HG03520 (cell line): ENCODE measurements at regions not wholly inside any gene's neighbourhood (a gene's known extent, or its start where the extent isn't known, plus 50 kb on each side); places are given as distances from the start of the nearest gene placed in this dataset.

Experiments used
- ATAC-seq: cut with Tn5 transposase; IDR thresholded peaks from one replicate; pipeline ENCODE4 v1.9.1; 2021; ENCODE audit warnings: mild to moderate bottlenecking, moderate library complexity; ENCODE audit not compliant: unreplicated experiment

DNA sequence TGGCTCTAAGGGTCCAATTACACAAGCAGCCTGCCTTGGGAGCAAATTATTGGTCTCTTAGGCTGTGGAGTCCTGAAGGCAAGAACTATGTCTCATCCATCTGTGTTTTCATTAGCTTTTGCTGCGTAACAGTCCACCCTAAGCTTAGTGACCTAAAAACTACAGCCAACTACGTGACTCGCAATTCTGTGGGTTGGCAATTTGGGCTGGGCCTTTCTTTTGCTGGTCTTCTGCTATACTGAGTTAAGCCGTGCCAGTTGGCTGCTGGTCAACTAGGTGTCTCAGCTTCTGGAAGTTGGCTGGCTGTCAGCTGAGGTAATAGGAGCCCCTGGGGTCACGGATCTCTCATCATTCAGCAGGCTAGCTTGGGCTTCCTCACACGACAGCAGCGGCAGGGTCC is 205.6 kb upstream of the S100G start:
- no peak for ATAC-seq

DNA sequence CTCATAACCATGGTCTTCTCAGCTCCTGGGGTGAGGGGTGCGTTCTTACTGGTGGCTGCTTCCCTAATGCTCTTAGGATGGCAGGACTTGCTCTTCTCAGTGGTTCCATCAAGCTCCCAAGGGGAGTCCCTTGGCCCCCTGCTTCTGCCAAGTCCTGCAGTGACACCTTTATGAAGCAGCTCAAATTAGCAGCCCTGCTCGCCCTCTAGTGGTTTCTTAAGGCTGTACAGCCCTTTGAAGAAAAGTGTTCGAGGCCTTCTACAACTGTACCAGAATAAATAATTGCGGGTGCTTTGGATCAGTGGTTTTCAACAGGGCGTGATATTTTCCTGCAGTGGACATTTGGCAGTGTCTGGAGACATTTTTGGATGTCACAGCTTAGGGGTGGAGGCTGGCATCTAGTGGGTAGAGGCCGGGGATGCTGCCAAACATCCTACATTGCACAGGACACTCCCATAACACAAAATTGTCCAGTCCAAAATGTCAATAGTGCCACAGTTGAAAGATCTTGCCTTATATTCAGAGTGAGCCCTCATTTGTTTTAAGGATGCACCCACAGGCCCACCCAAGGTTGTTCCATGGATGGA is 204.7 kb upstream of the S100G start:
- ATAC-seq: peak; percentile 84

DNA sequence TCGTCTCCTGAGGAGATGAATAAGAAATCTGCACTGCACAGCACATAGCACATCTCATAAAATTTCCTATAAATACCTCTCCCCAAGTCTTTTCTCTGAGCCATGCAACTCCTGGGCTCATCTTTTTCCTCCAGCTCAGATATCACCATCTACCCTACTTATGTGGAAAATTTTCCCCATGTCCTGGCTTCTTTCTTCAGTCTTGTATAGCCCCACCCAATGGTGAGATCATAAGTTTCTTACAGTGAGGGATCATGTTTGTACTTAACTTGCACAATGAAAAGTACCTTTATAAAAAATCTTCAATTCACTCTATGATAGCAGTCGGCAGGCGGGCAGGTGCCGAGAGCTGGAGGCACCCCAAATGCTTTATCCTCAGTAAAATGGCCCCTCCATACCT is 198.6 kb upstream of the S100G start:
- ATAC-seq: no peak

DNA sequence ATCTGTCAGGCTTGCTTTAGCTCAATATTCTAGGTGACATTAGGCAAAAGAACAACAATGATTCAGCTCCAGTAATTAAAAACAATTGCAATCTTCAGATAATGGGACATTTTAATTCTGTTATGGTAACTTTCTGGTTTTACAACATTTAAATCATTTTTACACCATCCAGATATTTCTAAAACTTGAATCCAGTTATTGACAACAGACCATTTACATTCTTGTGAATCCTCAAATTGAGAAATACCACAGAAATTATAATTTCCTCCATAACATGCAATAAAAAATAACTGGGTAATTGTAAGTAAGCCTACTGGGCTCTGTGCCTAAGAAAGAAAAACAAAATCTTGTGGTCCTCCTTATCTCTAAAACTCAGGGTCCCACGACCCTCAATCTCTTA is 195.0 kb upstream of the S100G start:
- no peak for ATAC-seq

DNA sequence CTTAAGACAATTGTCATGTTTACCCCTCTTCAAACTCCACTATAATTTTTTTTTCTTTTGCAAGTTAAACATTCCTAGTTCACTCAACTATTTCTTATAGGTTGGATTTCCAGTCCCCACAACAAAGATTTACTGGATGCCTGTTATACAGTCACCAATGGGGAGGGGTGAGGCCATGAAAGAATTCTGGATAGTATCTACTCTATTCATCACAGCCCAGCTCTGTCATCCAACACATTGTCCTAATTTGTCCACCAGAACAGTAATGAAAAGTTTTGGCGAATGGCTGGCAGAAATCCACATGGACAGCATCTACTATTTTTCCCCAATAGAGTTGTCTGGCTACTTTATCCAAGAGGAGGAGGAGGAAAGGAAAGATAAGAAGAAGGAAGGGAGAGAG is 192.7 kb upstream of the S100G start:
- no peak for ATAC-seq

DNA sequence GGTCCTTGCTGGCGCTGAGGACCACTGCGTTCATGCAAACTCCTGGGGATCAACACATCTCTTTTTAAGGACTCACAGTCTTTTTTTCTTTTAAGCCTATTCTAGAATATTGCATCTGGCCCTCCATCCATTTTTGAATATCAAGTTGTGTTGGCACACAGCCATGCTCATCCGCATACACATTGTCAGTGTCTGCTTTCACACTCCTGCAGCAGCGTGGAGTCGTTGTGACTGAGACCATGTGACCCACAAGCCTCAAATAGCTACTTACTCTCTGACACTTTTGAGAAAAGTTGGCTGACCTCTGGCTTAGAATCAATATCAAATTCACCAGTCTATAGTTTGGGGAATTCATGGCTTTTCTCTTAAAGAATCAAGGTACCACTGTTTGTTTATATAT is 191.8 kb upstream of the S100G start:
- ATAC-seq: no peak

DNA sequence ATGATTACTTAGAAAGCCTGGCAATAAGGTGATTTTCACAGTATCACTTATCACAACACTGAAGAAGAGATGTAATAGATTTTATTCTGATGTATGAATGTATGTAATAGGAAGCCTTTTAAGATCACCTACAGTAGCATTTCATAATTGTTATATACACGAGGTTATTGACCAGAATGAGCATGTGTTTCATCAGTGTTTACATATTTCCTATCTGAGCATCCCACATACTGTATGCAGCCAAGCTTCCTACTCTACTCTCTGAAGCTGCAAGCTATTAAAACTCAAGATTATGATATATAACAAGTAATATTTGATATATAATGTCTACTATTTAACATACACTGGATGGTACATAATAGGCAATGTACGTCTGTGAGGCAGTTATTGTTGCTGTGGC is 190.9 kb upstream of the S100G start:
- no peak for ATAC-seq

DNA sequence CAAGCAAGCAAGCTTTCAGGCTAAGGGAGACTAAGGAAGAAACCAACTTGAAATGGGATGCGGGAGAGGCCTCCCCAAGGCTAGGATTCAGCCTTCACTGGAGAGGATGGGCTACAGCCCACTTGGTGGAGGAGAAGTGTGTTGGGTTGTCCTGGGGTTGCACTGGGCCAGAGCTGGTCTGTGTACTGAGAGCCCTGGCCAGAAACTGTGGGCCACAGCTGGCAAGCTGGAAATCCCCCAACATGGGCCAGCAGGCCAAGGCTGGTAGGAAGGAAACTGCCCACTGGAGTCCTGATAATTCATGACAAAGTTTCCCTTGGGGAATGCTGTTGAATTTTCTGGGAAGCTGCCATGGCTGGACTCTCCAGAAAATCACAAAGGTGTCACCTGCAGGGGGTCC is 188.0 kb upstream of the S100G start:
- no peak for ATAC-seq

DNA sequence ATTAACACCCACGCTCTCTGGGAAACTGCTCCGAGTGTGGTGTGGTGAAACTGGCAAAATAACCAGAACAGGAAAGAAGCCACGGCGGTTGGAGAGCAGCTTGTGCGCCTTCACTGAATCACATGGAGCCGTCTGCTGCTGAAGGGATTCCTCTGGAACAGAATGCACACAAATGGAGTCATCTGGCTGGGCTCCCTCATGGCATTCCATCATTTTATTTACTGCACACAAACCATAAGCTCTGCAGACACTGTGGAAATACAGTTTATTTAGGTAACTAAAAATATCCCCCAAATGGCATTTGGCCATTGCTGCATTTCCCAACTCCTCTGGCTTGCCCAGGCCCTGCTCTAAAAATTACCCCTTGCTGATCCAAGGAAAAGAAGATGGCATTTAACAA is 187.0 kb upstream of the S100G start:
- ATAC-seq: no peak

DNA sequence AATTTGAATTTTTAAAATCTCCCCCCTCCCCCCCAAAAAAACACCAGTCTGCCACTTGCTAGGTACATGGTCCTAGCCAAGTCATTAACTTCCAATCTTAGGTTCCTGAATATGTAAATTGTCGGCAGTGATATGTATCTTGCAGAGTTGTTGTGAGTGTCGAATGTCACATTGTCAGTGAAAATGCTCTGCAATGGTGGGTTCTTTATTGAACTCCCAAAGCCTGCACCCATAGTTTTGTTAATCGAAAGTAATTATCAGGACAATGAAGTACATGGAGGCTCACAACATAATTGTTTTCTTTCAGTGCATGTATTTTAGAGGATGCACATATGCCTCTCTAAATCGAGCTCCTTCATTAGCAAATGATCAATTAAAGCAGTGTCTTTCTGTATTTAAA is 185.6 kb upstream of the S100G start:
- ATAC-seq: no peak

DNA sequence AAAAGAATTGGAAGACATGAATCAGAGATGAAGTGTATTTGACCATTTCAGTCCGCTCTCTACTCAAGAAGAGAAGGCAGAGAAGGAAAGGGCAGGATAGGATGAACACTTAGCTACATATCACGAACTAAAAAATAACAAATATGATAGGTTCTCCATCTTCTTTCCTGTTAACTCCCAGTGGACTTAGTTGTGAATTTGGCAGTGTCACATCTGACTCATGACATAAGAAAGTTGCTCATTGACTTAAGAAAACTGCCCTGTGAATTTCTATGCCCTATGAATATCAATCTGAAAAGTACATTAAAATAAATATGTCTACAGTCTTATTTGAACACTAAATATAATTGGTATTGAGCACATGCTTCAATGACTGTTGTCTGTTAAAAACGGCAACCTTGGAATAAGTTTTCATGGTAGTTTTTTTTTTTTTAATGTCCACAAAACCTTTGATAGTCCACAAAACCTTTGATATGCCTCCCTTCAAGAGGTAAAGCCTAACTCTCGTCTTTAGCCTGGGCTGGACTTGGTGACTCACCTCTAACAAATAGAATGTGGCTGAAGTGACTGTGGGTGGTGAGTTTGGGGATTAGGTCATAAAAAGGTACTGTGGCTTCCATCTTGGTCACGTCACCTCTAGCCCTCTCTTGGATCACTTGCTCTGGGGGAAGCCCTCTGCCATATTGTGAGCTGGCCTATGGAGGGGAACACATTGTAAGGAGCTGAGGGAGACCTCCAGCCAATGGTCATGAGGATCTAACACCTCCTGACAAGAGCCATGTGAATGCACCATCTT is 184.7 kb upstream of the S100G start:
- no peak for ATAC-seq

DNA sequence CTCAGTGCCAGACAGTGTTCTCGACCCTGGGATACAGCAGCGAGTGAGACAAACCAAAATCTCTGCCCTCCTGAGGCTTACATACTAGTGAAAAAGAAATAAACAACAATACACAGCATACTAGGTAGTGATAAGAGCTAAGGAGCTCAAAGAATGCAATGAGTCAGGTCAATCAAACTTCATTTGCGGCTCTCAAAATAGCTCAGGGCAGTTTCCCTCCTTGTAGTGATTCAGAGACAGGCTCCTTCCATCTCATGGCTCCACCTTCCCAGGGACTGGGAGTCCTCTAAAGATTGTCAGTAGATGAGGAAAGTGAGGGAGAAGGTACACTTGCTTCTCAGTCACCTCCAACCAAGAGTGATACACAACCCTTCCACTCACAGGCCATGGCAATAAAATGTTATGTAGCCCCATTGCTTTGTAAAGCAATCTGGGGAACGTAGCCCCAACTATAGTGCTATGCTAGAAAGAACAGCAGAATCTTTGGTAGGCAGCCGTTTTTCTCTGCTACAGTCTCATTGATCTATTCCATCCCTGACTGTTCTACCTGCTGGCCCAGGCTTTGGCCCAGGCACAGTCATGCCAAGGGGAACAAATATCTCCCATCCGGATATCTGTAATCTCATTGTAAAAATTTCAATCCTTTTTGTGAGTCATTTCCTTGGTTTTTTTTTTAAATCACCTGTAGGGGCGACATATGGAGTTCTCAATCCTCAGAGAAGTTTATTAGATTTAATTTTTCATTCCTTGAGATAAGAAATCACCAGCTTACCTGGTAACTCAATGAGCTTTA is 183.1 kb upstream of the S100G start:
- no peak for ATAC-seq

DNA sequence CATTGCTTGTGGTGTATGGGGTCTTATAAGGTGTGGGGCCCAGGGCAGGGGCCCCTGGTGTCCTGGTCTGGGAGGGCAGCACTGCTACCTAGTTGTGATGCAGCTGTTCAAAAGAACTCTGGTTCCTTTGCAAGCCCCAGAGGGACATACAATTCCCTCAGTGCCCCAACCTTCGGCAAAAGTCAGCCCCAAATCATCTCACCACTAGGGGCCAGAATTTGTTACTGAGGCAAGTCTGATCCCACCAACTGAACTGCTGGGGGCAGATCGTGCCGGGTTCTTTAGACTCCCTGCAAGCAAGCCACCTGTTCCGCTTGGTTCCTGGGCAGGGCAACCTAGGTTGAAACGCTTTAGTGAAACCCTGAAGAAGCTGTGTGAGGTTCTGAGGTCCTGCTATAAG is 180.1 kb upstream of the S100G start:
- no peak for ATAC-seq

DNA sequence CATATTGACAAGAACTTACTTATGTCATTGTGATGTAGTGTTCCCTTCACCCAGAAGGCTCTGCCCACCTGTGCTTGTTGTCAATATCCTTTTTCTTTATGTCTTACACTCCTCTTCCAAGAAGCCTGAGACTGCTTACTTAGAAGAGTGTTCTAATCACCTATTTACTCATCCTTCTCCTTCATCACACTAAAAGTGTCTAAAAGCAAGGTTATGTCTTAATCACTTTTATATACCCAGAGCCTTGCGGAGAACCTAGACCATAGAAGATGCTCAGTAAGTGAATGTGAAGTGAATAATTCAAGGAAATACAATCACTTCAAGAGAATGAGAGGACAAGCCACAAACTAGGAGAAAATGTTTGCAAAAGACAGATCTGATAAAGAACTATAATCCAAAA is 177.6 kb upstream of the S100G start:
- ATAC-seq: no peak

DNA sequence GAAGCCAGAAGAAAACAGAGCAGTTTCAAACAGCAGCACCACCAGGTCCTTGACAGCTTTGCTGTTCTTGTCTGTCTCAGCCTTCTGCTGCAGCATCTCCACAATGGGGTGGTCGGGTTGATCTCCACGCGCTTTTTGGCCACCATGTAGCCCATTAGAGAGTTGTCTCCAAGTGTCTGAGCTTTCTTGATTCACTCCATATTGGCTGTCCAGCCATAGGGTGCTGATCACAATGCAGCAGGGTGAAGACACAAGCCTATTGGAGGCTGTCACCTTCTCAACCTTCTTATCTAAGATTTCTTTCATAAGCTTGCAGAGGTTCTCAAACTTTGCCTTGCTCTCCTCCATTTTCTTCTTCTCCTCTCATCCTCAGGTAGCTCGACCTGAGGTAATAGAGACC is 175.4 kb upstream of the S100G start:
- no peak for ATAC-seq

DNA sequence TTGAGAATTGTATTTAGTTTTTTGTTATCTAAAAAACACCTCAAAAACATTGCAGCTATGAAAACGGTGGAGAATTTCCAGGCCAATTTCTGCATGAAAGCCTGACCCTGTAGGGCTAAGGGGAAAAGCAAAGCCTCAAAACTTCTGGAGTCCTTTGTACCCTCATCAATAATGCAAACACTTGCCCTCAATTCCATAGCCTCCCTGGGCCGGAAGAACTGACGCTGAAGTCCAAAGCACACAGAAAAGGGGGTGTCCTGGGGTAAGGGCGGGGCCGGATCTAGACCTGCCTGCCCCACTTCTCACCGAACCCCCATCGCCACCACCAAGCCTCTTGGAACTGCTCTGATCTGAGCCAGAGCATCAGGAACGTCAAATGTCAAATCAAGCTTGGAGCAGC is 173.9 kb upstream of the S100G start:
- no peak for ATAC-seq

DNA sequence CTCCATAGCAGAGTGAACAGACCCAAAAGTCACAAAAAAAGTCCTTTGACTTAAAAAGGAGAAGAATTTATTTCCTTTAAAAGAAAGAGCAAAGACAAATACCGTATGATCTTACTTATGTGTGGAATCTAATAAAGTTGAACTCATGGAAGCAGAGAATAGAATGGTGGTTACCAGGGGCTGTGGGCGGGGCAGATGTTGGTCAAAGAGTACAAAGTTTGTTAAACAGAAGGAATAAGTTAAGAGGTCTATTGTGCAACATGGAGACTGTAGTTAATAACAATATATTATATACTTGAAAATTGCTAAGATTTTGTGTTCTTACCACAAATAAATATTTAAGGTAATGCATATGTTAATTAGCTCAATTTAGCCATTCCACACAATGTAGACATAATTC is 173.3 kb upstream of the S100G start:
- no peak for ATAC-seq

DNA sequence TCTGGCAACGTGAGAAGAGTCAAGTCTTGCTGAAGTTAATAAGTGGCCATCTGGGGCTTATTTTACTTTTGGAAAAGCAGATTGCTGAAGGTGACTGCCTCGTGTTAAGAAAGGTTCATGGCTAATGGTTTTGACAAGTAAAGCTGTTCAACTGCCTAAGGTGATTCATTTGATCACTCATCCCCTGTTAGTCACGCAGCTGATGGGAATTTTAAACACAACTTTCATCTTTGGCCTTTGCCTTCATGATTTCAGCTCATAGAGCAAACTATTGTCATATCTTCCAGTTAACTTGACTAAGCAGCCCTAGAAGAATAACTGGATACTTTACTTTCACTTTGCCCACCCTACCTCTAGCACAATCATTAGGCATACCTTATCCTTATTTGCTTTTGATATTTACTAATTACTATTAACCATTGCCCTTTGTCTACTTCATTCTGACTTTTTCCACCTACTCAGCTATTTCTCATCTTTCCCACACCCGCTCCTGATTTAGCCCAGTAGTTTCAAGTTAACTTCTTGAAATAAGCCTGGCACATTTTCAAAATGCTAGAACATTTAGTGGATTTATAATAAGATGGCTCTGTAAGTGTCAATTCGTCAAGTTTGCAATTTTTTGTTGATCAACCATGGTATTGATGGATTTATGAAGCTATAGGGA is 170.6 kb upstream of the S100G start:
- ATAC-seq: no peak

DNA sequence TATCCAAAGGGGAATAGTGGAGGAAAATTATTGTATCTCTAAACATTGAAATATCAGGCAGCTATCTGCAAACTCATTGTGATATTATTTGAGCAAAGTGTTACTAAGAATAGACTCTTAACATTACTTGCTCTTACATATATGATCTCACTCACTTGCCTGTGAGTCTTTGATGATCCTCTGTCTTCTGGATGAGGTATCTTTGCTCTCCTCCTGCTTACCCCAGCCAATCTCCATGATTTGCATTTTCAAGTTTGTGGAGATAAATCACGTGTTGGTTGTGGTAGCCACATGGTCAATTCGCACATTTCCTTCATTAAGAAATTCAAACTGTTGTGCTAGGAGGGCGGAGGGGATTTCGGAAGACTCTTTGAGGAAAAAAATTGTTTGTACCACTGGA is 169.9 kb upstream of the S100G start:
- no peak for ATAC-seq

DNA sequence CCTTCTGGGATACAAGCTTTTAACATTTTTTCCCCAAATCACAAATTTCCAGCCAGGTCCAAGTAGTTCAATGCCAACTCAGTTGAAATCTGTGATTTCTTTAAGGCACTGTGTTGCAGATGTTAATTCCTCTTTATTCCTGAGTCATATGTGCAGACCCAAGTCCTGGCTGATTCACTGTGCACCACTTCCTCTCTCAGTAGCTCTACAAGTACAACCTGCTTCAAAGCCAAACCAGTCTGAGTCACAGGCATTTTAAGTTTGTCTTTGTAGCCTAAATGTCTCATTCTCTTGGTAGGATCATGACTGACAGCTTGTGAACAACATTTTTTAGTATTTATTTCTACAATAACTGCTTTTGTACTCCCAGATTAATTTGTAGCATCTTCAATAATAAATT is 165.6 kb upstream of the S100G start:
- ATAC-seq: no peak

DNA sequence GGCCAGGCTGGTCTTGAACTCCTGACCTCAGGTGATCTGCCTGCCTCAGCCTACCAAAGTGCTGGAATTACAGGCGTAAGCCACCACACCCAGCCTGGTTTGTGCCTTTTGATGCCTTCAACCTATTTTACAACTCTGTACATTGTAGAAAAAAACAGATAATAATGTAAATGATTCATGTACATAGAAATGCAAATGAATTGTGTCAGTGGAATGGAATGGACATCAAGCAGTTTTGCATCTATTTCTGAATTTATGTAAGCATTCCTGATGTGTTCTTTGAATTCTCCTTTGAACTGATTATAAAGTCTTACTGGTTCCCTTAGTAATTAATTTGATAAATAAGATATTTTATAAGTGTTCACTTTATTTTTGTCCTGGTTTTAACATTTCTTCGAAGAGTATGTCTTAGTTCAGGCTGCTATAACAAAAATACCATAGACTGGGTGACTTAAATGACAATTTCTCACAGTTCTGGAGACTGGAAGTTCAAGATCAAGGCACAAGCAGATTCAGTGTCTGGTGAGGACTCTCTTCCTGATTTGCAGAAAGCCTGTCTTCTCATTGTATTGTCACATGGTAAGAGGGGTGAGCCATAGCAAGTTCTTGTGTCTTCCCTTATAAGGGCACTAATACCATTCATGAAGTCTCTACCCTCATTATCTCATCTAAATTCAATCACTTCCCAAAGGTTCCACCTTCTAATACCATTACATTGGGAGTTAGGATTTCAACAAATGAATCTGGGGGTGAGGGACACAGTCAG is 162.2 kb upstream of the S100G start:
- no peak for ATAC-seq
